Progenitor cell of endocrine pancreas (in vitro differentiated cells): ENCODE measurements at regions not wholly inside any gene's neighbourhood (a gene's known extent, or its start where the extent isn't known, plus 50 kb on each side); places are given as distances from the start of the nearest gene placed in this dataset.
A peak's percentile ranks its signal among the peaks of the same experiment; 100 is the strongest.

ENCODE experiments used
- DNase-seq: peaks from one replicate; pipeline ENCODE4 v3.0.0; 2021; ENCODE audit warnings: low spot score; ENCODE audit not compliant: unreplicated experiment
- H3K27ac Mint-ChIP-seq: 2 replicates; pipeline ENCODE4 v1.8.0; 2021; ENCODE audit warnings: mild to moderate bottlenecking, moderate library complexity, mixed read lengths
- H3K27me3 Mint-ChIP-seq: 2 replicates; pipeline ENCODE4 v1.8.0; 2021; ENCODE audit warnings: mixed read lengths
- H3K36me3 Mint-ChIP-seq: 2 replicates; pipeline ENCODE4 v1.8.0; 2022; ENCODE audit warnings: mixed read lengths; ENCODE audit not compliant: insufficient read depth
- H3K4me1 Mint-ChIP-seq: 2 replicates; pipeline ENCODE4 v1.8.0; 2021; ENCODE audit warnings: low read depth, mixed read lengths
- H3K4me3 Mint-ChIP-seq: 2 replicates; pipeline ENCODE4 v1.8.0; 2021; ENCODE audit warnings: low read depth, mild to moderate bottlenecking, moderate library complexity, mixed read lengths
- H3K9me3 Mint-ChIP-seq: 2 replicates; pipeline ENCODE4 v1.8.0; 2021; ENCODE audit warnings: low read depth, mixed read lengths
- TF ChIP-seq, protein P1 (sequence below): fragments of 200-600 bp; sonication (generic); IDR thresholded peaks from one replicate; pipeline ENCODE4 v1.5.0; 2021; ENCODE audit warnings: antibody characterized with exemption, mild to moderate bottlenecking; ENCODE audit not compliant: unreplicated experiment

GRCh38 chr14:65815127-65815526 is 402.6 kb downstream of the FUT8 start:
- Mint-ChIP-seq H3K4me1 (peaks cover 7% of the 10 kb centered on the region), H3K36me3 (no peaks in the 10 kb centered on the region), H3K4me3 (no peak overlapping the region), H3K27ac (no peak overlapping the region), H3K27me3 (peaks cover 6% of the 10 kb centered on the region), H3K9me3 (no peaks in the 10 kb centered on the region)
- TF ChIP-seq, protein P1, sequence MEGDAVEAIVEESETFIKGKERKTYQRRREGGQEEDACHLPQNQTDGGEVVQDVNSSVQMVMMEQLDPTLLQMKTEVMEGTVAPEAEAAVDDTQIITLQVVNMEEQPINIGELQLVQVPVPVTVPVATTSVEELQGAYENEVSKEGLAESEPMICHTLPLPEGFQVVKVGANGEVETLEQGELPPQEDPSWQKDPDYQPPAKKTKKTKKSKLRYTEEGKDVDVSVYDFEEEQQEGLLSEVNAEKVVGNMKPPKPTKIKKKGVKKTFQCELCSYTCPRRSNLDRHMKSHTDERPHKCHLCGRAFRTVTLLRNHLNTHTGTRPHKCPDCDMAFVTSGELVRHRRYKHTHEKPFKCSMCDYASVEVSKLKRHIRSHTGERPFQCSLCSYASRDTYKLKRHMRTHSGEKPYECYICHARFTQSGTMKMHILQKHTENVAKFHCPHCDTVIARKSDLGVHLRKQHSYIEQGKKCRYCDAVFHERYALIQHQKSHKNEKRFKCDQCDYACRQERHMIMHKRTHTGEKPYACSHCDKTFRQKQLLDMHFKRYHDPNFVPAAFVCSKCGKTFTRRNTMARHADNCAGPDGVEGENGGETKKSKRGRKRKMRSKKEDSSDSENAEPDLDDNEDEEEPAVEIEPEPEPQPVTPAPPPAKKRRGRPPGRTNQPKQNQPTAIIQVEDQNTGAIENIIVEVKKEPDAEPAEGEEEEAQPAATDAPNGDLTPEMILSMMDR = no peak
- no peak for DNase-seq

GRCh38 chr14:65817011-65817410 is 404.5 kb downstream of the FUT8 start:
- no peak overlapping the region for H3K27ac Mint-ChIP-seq
- peaks cover 7% of the 10 kb centered on the region for H3K27me3 Mint-ChIP-seq
- H3K4me3 Mint-ChIP-seq = no peak overlapping the region
- peaks cover 4% of the 10 kb centered on the region for H3K4me1 Mint-ChIP-seq
- no peak for DNase-seq
- H3K36me3 Mint-ChIP-seq = no peaks in the 10 kb centered on the region
- H3K9me3 Mint-ChIP-seq = no peaks in the 10 kb centered on the region
- TF ChIP-seq, protein P1 = no peak

- TF ChIP-seq, protein P1 = no peak
- no peaks in the 10 kb centered on the region for H3K36me3 Mint-ChIP-seq
These were observed 407.0 kb downstream of the FUT8 start for GRCh38 chr14:65819569-65819968.

GRCh38 chr14:65821224-65821753 is 408.8 kb downstream of the FUT8 start:
- TF ChIP-seq, protein P1 = no peak
- Mint-ChIP-seq H3K36me3 (no peaks in the 10 kb centered on the region), H3K27me3 (peaks cover 16% of the 10 kb centered on the region), H3K4me3 (no peak overlapping the region), H3K4me1 (no peaks in the 10 kb centered on the region), H3K27ac (no peak overlapping the region), H3K9me3 (no peaks in the 10 kb centered on the region)
- no peak for DNase-seq

More at GRCh38 chr14:65819569-65819968, 407.0 kb downstream of the FUT8 start:
- H3K27ac Mint-ChIP-seq = no peak overlapping the region
- no peak overlapping the region for H3K4me3 Mint-ChIP-seq
- no peak for DNase-seq
- peaks cover 7% of the 10 kb centered on the region for H3K27me3 Mint-ChIP-seq
- no peaks in the 10 kb centered on the region for H3K9me3 Mint-ChIP-seq
- H3K4me1 Mint-ChIP-seq = no peaks in the 10 kb centered on the region

- TF ChIP-seq, protein P1 = peak; percentile 99
These were observed 411.9 kb downstream of the FUT8 start for GRCh38 chr14:65824285-65824977.

More at GRCh38 chr14:65824285-65824977, 411.9 kb downstream of the FUT8 start:
- Mint-ChIP-seq H3K9me3 (no peaks in the 10 kb centered on the region), H3K4me1 (no peaks in the 10 kb centered on the region), H3K27ac (no peak overlapping the region), H3K4me3 (no peak overlapping the region), H3K27me3 (peaks cover 47% of the 10 kb centered on the region), H3K36me3 (no peaks in the 10 kb centered on the region)
- DNase-seq = peak; percentile 44
